ENCODE measurements at regions not wholly inside any gene's neighbourhood (a gene's known extent, or its start where the extent isn't known, plus 50 kb on each side); places are given as distances from the start of the nearest gene placed in this dataset.

DNA sequence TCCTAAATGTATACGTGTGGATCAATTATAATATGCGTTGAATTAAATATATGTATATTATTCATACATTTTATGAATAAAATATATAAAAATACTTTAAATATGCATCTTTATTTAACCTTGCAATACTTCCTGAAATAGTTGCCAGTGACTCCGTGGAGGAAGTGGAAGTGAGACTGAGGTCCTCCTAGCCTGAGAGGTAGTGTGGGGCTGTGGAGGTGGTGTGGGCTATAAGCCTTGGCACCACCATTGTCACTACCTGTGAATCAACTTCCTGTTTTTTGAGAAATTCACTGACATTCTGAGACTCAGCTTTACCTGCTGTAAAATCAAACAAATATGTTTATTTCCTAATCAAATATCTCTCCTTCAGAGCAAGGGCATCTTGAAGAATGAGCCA lies 514.2 kb downstream of the VRK1 start:
- no peak for TF ChIP-seq CEBPB (IDR thresholded peaks at IDR 0.05)
- TF ChIP-seq EGR1 (IDR thresholded peaks at IDR 0.05): no peak
- TF ChIP-seq FOXM1 (IDR thresholded peaks at IDR 0.05; ENCODE audit: borderline replicate concordance, low read depth): no peak
- no peak for TF ChIP-seq ZBTB7A (IDR thresholded peaks at IDR 0.05; ENCODE audit: low read depth)
- TF ChIP-seq TAF1 (IDR thresholded peaks at IDR 0.05; ENCODE audit: low read depth): no peak
- no peak for TF ChIP-seq NFIC (IDR thresholded peaks at IDR 0.05)
- TF ChIP-seq, protein P1, sequence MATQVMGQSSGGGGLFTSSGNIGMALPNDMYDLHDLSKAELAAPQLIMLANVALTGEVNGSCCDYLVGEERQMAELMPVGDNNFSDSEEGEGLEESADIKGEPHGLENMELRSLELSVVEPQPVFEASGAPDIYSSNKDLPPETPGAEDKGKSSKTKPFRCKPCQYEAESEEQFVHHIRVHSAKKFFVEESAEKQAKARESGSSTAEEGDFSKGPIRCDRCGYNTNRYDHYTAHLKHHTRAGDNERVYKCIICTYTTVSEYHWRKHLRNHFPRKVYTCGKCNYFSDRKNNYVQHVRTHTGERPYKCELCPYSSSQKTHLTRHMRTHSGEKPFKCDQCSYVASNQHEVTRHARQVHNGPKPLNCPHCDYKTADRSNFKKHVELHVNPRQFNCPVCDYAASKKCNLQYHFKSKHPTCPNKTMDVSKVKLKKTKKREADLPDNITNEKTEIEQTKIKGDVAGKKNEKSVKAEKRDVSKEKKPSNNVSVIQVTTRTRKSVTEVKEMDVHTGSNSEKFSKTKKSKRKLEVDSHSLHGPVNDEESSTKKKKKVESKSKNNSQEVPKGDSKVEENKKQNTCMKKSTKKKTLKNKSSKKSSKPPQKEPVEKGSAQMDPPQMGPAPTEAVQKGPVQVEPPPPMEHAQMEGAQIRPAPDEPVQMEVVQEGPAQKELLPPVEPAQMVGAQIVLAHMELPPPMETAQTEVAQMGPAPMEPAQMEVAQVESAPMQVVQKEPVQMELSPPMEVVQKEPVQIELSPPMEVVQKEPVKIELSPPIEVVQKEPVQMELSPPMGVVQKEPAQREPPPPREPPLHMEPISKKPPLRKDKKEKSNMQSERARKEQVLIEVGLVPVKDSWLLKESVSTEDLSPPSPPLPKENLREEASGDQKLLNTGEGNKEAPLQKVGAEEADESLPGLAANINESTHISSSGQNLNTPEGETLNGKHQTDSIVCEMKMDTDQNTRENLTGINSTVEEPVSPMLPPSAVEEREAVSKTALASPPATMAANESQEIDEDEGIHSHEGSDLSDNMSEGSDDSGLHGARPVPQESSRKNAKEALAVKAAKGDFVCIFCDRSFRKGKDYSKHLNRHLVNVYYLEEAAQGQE (IDR thresholded peaks at IDR 0.05; ENCODE audit: low read depth): no peak
- no peak for TF ChIP-seq YY1 (IDR thresholded peaks at IDR 0.05; ENCODE audit: low read depth)
- TF ChIP-seq TCF12 (IDR thresholded peaks at IDR 0.05; ENCODE audit: low read depth): no peak
- TF ChIP-seq, protein P2, sequence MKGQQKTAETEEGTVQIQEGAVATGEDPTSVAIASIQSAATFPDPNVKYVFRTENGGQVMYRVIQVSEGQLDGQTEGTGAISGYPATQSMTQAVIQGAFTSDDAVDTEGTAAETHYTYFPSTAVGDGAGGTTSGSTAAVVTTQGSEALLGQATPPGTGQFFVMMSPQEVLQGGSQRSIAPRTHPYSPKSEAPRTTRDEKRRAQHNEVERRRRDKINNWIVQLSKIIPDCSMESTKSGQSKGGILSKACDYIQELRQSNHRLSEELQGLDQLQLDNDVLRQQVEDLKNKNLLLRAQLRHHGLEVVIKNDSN (IDR thresholded peaks at IDR 0.05): no peak
- TF ChIP-seq CREB1 (IDR thresholded peaks at IDR 0.05; ENCODE audit: low read depth): no peak

DNA sequence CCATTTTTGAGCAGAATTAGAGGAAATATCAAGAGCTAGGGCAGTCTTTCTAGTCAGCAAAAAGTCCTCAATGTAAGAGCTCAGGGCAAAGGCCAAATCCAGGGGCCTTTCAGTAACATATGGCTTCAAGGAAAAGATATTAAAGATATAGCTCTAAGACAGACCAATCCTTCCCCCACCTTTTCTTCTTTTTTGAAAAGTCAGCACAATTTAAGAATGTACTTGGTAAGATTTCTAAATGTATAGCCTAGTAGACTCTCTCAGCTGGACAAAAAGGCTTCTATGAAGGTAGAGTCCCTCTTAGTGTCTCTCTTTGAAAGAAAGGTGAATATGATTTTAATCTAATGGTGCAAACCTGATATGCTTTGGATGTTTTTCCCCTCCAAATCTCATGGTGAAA lies 515.7 kb downstream of the VRK1 start:
- TF ChIP-seq, protein P3, sequence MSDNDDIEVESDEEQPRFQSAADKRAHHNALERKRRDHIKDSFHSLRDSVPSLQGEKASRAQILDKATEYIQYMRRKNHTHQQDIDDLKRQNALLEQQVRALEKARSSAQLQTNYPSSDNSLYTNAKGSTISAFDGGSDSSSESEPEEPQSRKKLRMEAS (IDR thresholded peaks at IDR 0.05): no peak
- TF ChIP-seq ZBTB7A (IDR thresholded peaks at IDR 0.05; ENCODE audit: low read depth) (no peak), CEBPB (IDR thresholded peaks at IDR 0.05) (no peak), EP300 (IDR thresholded peaks at IDR 0.05; ENCODE audit: borderline replicate concordance) (no peak), CREB1 (IDR thresholded peaks at IDR 0.05; ENCODE audit: low read depth) (no peak), TAF1 (IDR thresholded peaks at IDR 0.05; ENCODE audit: low read depth) (no peak), TEAD4 (IDR thresholded peaks at IDR 0.05) (no peak), TCF12 (IDR thresholded peaks at IDR 0.05; ENCODE audit: low read depth) (no peak), RAD21 (IDR thresholded peaks at IDR 0.05; ENCODE audit: low read depth) (no peak), YY1 (IDR thresholded peaks at IDR 0.05; ENCODE audit: low read depth) (no peak), EGR1 (IDR thresholded peaks at IDR 0.05) (no peak), NFIC (IDR thresholded peaks at IDR 0.05) (no peak), FOXM1 (IDR thresholded peaks at IDR 0.05; ENCODE audit: borderline replicate concordance, low read depth) (no peak)
- TF ChIP-seq, protein P2 (IDR thresholded peaks at IDR 0.05): no peak
- TF ChIP-seq, protein P1 (IDR thresholded peaks at IDR 0.05; ENCODE audit: low read depth): no peak

DNA sequence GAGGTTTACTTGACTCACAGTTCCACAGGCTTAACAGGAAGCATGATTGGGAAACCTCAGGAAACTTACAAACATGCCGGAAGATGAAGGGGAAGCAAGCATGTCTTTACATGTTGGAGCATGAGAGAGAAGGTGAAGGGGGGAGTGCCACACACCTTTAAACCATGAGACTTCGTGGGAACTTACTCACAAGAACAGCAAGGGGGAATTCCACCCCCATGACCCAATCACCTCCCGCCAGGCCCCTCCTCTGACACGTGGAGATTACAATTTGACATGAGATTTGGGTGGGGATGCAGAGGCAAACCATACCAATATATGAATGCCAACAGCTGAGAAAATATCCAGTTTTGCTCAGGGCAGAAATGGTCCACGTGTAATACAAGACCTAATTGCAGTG lies 518.6 kb downstream of the VRK1 start:
- TF ChIP-seq CREB1 (IDR thresholded peaks at IDR 0.05; ENCODE audit: low read depth) (no peak), FOXM1 (IDR thresholded peaks at IDR 0.05; ENCODE audit: borderline replicate concordance, low read depth) (no peak), TCF12 (IDR thresholded peaks at IDR 0.05; ENCODE audit: low read depth) (no peak)

DNA sequence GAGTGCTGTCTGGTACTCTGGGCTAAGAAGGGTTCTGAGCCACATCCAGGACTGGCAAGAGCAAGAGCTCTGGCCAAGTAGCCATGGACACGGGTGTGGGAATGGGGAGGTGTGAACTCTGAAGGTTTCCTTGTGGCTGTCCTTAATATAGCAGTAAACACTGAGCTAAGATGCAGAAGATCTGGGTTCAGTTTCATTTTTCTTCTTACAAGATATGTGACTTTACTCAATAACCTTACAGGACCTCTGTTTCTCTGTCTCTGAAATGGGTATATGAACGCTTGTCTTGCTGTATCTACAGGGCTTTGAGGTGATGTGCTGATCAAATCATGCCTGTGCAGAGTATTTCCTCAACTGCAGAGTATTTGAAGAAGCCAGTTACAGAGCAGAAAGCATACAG lies 521.2 kb downstream of the VRK1 start:
- TF ChIP-seq EP300 (IDR thresholded peaks at IDR 0.05; ENCODE audit: borderline replicate concordance): no peak

DNA sequence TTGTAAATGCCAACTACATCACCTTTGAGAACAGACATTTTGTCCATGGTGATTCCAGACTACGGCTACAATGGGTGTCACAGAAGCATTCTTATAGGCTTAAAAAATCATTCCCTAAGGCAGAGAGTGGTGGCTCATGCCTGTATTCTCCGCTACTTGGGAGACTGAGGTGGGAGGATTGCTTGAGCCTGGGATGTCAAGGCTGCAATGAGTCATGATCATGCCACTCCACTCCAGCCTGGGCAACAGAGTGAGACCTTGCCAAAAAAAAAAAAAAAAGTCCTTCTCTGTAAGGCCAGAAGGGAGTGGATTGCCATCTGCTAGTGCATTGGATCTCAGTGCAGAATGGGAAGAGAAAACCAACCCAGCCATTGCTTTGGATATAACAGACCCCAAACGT lies 522.5 kb downstream of the VRK1 start:
- TF ChIP-seq, protein P3 (IDR thresholded peaks at IDR 0.05): no peak
- TF ChIP-seq EP300 (IDR thresholded peaks at IDR 0.05; ENCODE audit: borderline replicate concordance) (no peak), NFIC (IDR thresholded peaks at IDR 0.05) (no peak), YY1 (IDR thresholded peaks at IDR 0.05; ENCODE audit: low read depth) (no peak), TCF12 (IDR thresholded peaks at IDR 0.05; ENCODE audit: low read depth) (no peak), TAF1 (IDR thresholded peaks at IDR 0.05; ENCODE audit: low read depth) (no peak), ZBTB7A (IDR thresholded peaks at IDR 0.05; ENCODE audit: low read depth) (no peak), RAD21 (IDR thresholded peaks at IDR 0.05; ENCODE audit: low read depth) (no peak), CREB1 (IDR thresholded peaks at IDR 0.05; ENCODE audit: low read depth) (no peak)

DNA sequence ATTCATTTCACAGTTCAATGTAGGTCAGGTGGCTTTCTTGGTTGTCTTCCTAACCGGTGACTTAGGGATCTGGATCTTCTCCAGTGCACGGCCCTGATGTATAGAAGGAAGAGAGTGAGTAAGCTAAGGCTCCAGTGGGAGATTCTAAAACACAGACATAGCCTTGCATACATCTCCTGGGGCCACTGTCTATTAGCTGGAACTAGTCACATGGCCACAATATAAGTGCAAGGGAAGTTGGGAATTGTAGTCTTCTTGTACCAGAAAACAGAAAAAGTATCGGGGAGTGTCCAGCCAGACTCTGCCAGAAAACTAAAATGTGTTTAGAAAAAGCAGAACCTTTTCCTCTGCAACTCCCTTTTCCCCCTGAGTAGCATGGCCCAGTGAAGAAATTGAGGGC lies 531.6 kb downstream of the VRK1 start:
- TF ChIP-seq TEAD4 (IDR thresholded peaks at IDR 0.05) (no peak), TCF12 (IDR thresholded peaks at IDR 0.05; ENCODE audit: low read depth) (no peak), YY1 (IDR thresholded peaks at IDR 0.05; ENCODE audit: low read depth) (no peak), RAD21 (IDR thresholded peaks at IDR 0.05; ENCODE audit: low read depth) (no peak), NFIC (IDR thresholded peaks at IDR 0.05) (no peak), EGR1 (IDR thresholded peaks at IDR 0.05) (no peak), EP300 (IDR thresholded peaks at IDR 0.05; ENCODE audit: borderline replicate concordance) (no peak), FOXM1 (IDR thresholded peaks at IDR 0.05; ENCODE audit: borderline replicate concordance, low read depth) (no peak), TAF1 (IDR thresholded peaks at IDR 0.05; ENCODE audit: low read depth) (no peak), CEBPB (IDR thresholded peaks at IDR 0.05) (no peak), CREB1 (IDR thresholded peaks at IDR 0.05; ENCODE audit: low read depth) (no peak), ZBTB7A (IDR thresholded peaks at IDR 0.05; ENCODE audit: low read depth) (no peak)
- TF ChIP-seq, protein P2 (IDR thresholded peaks at IDR 0.05): no peak
- TF ChIP-seq, protein P1 (IDR thresholded peaks at IDR 0.05; ENCODE audit: low read depth): no peak
- TF ChIP-seq, protein P3 (IDR thresholded peaks at IDR 0.05): no peak
